ENCODE measurements at regions not wholly inside any gene's neighbourhood (a gene's known extent, or its start where the extent isn't known, plus 50 kb on each side); places are given as distances from the start of the nearest gene placed in this dataset.

GRCh38 chr3:16050641-16051467 is 123.6 kb upstream of the GALNT15 start:
- Histone ChIP-seq H3K27ac (peak overlapping the region in 2 of 5 donors; percentile 32 to 47), H3K4me1 (replicated peaks in 1 of 2) (no peaks in the 10 kb centered on the region), H3K36me3 (replicated peaks in 1 of 2) (no peaks in the 10 kb centered on the region), H3K27me3 (no peaks in the 10 kb centered on the region), H3K4me3 (no peak overlapping the region), H3K9me3 (replicated peaks in 1 of 3) (no peaks in the 10 kb centered on the region)
- TF ChIP-seq CTCF (IDR thresholded peaks at IDR 0.05), result no peak
- no peak for TF ChIP-seq POLR2A (IDR thresholded peaks at IDR 0.05)
- WGBS, 4 donors, result 67 to 74% (median 70%) methylated on average over 16 of the region's 16 CpGs
- intact Hi-C loops (cut with DNase I), result no loop called here
- peak in 4 of 7 donors; percentile 25 to 71 (median 37) for DNase-seq

GRCh38 chr3:16051691-16052090 is 122.8 kb upstream of the GALNT15 start:
- no peak for TF ChIP-seq POLR2A (IDR thresholded peaks at IDR 0.05)
- TF ChIP-seq CTCF (IDR thresholded peaks at IDR 0.05), result no peak
- H3K4me1 ChIP-seq (replicated peaks in 1 of 2), result no peaks in the 10 kb centered on the region
- no peak for DNase-seq
- intact Hi-C loops (cut with DNase I), result no loop called here
- 76 to 92% (median 89%) methylated on average over 4 of the region's 4 CpGs for WGBS, 4 donors
- no peaks in the 10 kb centered on the region for H3K27me3 ChIP-seq
- H3K27ac ChIP-seq, result peak overlapping the region in 2 of 5 donors; percentile 31 to 32
- H3K36me3 ChIP-seq (replicated peaks in 1 of 2), result no peaks in the 10 kb centered on the region
- no peak overlapping the region for H3K4me3 ChIP-seq
- H3K9me3 ChIP-seq (replicated peaks in 1 of 3), result no peaks in the 10 kb centered on the region

- no peak for DNase-seq
- Histone ChIP-seq H3K4me1 (replicated peaks in 1 of 2) (no peaks in the 10 kb centered on the region), H3K4me3 (no peak overlapping the region), H3K9me3 (replicated peaks in 1 of 3) (no peaks in the 10 kb centered on the region), H3K27me3 (no peaks in the 10 kb centered on the region), H3K36me3 (replicated peaks in 1 of 2) (no peaks in the 10 kb centered on the region), H3K27ac (no peak overlapping the region)
- TF ChIP-seq CTCF (IDR thresholded peaks at IDR 0.05) (no peak), POLR2A (IDR thresholded peaks at IDR 0.05) (no peak)
- intact Hi-C loops (cut with DNase I), result no loop called here
Measured at GRCh38 chr3:16052964-16053363, 121.5 kb upstream of the GALNT15 start.

- Histone ChIP-seq H3K27me3 (no peaks in the 10 kb centered on the region), H3K36me3 (replicated peaks in 1 of 2) (no peaks in the 10 kb centered on the region), H3K9me3 (replicated peaks in 1 of 3) (no peaks in the 10 kb centered on the region), H3K27ac (no peak overlapping the region), H3K4me3 (no peak overlapping the region), H3K4me1 (replicated peaks in 1 of 2) (no peaks in the 10 kb centered on the region)
- intact Hi-C loops (cut with DNase I), result no loop called here
- TF ChIP-seq POLR2A (IDR thresholded peaks at IDR 0.05), result no peak
- TF ChIP-seq CTCF (IDR thresholded peaks at IDR 0.05), result no peak
- DNase-seq, result no peak
Measured at GRCh38 chr3:16053794-16054193, 120.7 kb upstream of the GALNT15 start.
